Uterus (tissue), 3 donors: ENCODE measurements at regions not wholly inside any gene's neighbourhood (a gene's known extent, or its start where the extent isn't known, plus 50 kb on each side); places are given as distances from the start of the nearest gene placed in this dataset.

Experiments used
- DNase-seq, 2 donors: peaks; one replicate each; pipeline ENCODE4 v3.0.0-alpha.2; 2019 to 2020
- H3K27ac ChIP-seq, 2 donors: fragments of 200-600 bp; sonication (generic); 1 replicate in 1 of 2; 2 replicates in 1 of 2; pipeline ENCODE4 v1.5.1; 2016 to 2018
- H3K27me3 ChIP-seq, 2 donors: fragments of 200-600 bp; sonication (generic); one replicate each; pipeline ENCODE4 v1.5.1; 2018 to 2019; ENCODE audit warnings: control low read depth in 1 of 2
- H3K36me3 ChIP-seq, 2 donors: fragments of 200-600 bp; sonication (generic); one replicate each; pipeline ENCODE4 v1.5.1; 2019; ENCODE audit warnings: control low read depth in 1 of 2
- H3K4me1 ChIP-seq, 2 donors: fragments of 200-600 bp; sonication (generic); one replicate each; pipeline ENCODE4 v1.5.1; 2018 to 2019; ENCODE audit warnings: control low read depth in 1 of 2
- H3K4me3 ChIP-seq, 2 donors: fragments of 200-600 bp; sonication (generic); 1 replicate in 1 of 2; 2 replicates in 1 of 2; pipeline ENCODE4 v1.5.1; 2018 to 2019; ENCODE audit warnings: mild to moderate bottlenecking in 1 of 2
- H3K9me3 ChIP-seq, 2 donors: fragments of 200-600 bp; sonication (generic); one replicate each; pipeline ENCODE4 v1.5.1; 2019; ENCODE audit warnings: control low read depth in 1 of 2
- POLR2A ChIP-seq, 2 donors: fragments of 450-650 bp; IDR thresholded peaks; one replicate each; pipeline ENCODE4 v1.6.1; 2016; ENCODE audit warnings: antibody characterized with exemption in 2 of 2, mild to moderate bottlenecking in 1 of 2, moderate library complexity in 1 of 2
- intact Hi-C: fragments of 100-400 bp; cut with DNase I; formaldehyde crosslinking; loops from one replicate; pipeline ENCODE4 v1.15.1; 2023; ENCODE audit warnings: low total_unique reads
- TF ChIP-seq, protein P1 (sequence below), 4 experiments: fragments of 200-600 bp in 2 of 4; fragments of 450-650 bp in 2 of 4; sonication (generic) in 2 of 4; IDR thresholded peaks; one replicate each; pipeline ENCODE4 v1.5.1; 2016 to 2019; ENCODE audit warnings: antibody characterized with exemption in 4 of 4, mild to moderate bottlenecking in 2 of 4, moderate library complexity in 1 of 4
- donor health status: DM: yes; HTN: yes; CAD: no.

GRCh38 chr1:38777464-38777957 is 82.1 kb downstream of the RRAGC start:
- H3K27me3 ChIP-seq: no peaks in the 10 kb centered on the region
- no peak for TF ChIP-seq POLR2A (IDR thresholded peaks at IDR 0.05)
- TF ChIP-seq, protein P1, sequence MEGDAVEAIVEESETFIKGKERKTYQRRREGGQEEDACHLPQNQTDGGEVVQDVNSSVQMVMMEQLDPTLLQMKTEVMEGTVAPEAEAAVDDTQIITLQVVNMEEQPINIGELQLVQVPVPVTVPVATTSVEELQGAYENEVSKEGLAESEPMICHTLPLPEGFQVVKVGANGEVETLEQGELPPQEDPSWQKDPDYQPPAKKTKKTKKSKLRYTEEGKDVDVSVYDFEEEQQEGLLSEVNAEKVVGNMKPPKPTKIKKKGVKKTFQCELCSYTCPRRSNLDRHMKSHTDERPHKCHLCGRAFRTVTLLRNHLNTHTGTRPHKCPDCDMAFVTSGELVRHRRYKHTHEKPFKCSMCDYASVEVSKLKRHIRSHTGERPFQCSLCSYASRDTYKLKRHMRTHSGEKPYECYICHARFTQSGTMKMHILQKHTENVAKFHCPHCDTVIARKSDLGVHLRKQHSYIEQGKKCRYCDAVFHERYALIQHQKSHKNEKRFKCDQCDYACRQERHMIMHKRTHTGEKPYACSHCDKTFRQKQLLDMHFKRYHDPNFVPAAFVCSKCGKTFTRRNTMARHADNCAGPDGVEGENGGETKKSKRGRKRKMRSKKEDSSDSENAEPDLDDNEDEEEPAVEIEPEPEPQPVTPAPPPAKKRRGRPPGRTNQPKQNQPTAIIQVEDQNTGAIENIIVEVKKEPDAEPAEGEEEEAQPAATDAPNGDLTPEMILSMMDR (IDR thresholded peaks at IDR 0.05): no peak
- no peaks in the 10 kb centered on the region for H3K4me1 ChIP-seq
- no peak for DNase-seq
- H3K27ac ChIP-seq: no peak overlapping the region
- H3K36me3 ChIP-seq: no peaks in the 10 kb centered on the region
- H3K4me3 ChIP-seq: no peak overlapping the region
- intact Hi-C loops: no loop called here
- H3K9me3 ChIP-seq: no peaks in the 10 kb centered on the region

DNA sequence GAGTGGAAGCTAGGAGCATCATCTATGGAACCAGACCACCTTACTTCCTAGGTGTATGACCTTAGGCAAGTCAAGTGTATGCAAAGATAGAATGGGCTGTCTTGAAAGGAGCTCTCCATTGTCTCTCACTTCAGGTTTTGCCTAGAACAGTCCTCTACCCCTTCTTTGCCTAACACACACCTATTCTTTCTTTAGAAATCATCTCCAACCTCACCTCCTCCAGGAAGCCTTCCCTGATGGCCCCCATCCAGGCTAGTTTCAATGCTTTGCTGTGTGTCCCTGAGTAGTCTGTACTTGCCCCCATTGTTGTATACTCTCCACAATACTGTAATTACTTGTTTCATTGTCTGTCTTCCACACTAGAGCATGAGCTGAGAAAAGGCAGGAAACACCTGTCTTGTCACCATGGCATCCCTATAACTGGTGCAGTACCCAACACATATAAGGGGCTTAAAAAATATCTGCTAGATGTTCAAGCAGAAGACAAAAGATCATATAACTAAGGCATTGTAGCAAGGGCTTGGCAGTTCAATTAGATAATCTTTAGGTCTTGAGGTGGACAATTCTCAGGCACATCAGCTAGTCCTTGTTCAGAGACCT is 83.0 kb downstream of the RRAGC start:
- H3K36me3 ChIP-seq: no peaks in the 10 kb centered on the region
- no peaks in the 10 kb centered on the region for H3K27me3 ChIP-seq
- intact Hi-C loops: no loop called here
- H3K4me1 ChIP-seq: no peaks in the 10 kb centered on the region
- H3K9me3 ChIP-seq: no peaks in the 10 kb centered on the region
- TF ChIP-seq POLR2A (IDR thresholded peaks at IDR 0.05): no peak
- TF ChIP-seq, protein P1 (IDR thresholded peaks at IDR 0.05): no peak
- DNase-seq: no peak
- no peak overlapping the region for H3K4me3 ChIP-seq
- no peak overlapping the region for H3K27ac ChIP-seq

DNA sequence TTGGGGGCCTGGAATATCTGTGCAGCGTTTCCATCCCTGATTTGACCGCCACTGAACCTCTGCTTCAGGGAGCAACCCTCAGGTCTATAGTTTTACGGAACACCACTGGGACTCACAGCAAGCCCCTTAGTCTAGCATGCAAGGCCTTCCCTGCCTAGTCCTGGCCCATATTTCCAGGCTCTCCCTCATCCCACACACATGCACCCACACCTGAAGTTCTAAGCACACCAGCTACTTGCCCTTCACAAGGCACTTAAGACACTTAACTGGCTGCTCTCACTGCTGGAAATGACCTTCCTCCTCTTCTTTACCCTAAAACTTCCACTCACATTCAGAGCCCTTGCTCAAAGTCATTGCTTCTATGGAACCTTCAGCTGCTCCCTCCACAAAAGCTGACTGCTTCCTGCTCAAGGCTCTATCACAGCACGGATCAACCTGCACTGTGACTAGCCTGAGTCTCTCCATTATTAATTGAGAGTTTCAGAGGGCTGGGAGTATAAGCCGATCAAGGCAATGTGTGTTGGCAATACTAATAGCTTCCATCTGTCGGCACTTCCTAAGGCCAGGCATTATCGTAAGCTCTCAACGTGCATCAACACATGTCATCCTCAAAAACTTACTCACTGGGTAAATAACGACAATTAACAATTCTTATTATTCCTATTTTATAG is 84.3 kb downstream of the RRAGC start:
- H3K4me1 ChIP-seq: no peaks in the 10 kb centered on the region
- no peaks in the 10 kb centered on the region for H3K27me3 ChIP-seq
- TF ChIP-seq, protein P1 (IDR thresholded peaks at IDR 0.05): no peak
- TF ChIP-seq POLR2A (IDR thresholded peaks at IDR 0.05): no peak
- no peak for DNase-seq
- H3K36me3 ChIP-seq: no peaks in the 10 kb centered on the region
- intact Hi-C loops: no loop called here
- no peak overlapping the region for H3K4me3 ChIP-seq
- no peak overlapping the region for H3K27ac ChIP-seq
- H3K9me3 ChIP-seq: no peaks in the 10 kb centered on the region

DNA sequence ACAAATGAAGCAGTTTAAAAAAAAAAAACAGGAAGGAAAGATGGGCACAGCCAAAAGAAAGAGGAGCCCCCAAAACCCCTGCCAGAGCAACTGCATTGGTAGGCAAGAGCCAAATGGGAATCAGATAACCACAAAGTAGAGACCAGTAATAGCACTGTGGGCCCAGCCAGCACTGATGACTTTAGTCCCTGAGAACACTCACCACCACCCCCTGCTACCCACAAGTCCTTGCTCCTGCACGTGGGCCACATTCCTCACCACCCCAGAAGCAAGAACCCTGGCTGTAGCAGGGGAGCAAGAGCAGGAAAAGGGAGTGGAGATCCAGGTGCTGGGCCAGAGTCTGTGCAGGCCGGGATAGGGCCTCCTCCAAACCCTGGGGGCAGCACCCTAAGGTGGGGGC is 86.1 kb downstream of the RRAGC start:
- intact Hi-C loops: no loop called here
- no peak for TF ChIP-seq POLR2A (IDR thresholded peaks at IDR 0.05)
- TF ChIP-seq, protein P1 (IDR thresholded peaks at IDR 0.05): no peak
- H3K9me3 ChIP-seq: no peaks in the 10 kb centered on the region
- no peak overlapping the region for H3K4me3 ChIP-seq
- no peak for DNase-seq
- H3K27ac ChIP-seq: no peak overlapping the region
- H3K27me3 ChIP-seq: no peaks in the 10 kb centered on the region
- no peaks in the 10 kb centered on the region for H3K36me3 ChIP-seq
- H3K4me1 ChIP-seq: no peaks in the 10 kb centered on the region

- Histone ChIP-seq H3K9me3 (no peaks in the 10 kb centered on the region), H3K27me3 (no peaks in the 10 kb centered on the region), H3K4me1 (no peaks in the 10 kb centered on the region), H3K36me3 (no peaks in the 10 kb centered on the region), H3K4me3 (no peak overlapping the region), H3K27ac (no peak overlapping the region)
- no peak for TF ChIP-seq POLR2A (IDR thresholded peaks at IDR 0.05)
- TF ChIP-seq, protein P1 (IDR thresholded peaks at IDR 0.05): no peak
- no peak for DNase-seq
- intact Hi-C loops: no loop called here
Observed at GRCh38 chr1:38772953-38773352, 86.6 kb downstream of the RRAGC start.
